HG03175 (cell line): ENCODE measurements at regions not wholly inside any gene's neighbourhood (a gene's known extent, or its start where the extent isn't known, plus 50 kb on each side); places are given as distances from the start of the nearest gene placed in this dataset.
"Not testable (repeated sequence)": the region's sequence is repeated elsewhere in the genome, so short reads cannot be mapped to it uniquely, and the experiment has no call there.

Experiments
- ATAC-seq: cut with Tn5 transposase; IDR thresholded peaks from one replicate; pipeline ENCODE4 v1.9.1; 2021; ENCODE audit warnings: mild to moderate bottlenecking, moderate library complexity; ENCODE audit not compliant: unreplicated experiment

GRCh38 chr2:17202628-17203027 is 315.6 kb downstream of the RAD51AP2 start:
- ATAC-seq: peak; percentile 83

GRCh38 chr2:17199741-17200140 is 318.5 kb downstream of the RAD51AP2 start:
- no peak for ATAC-seq

GRCh38 chr2:17196380-17196779 is 321.9 kb downstream of the RAD51AP2 start:
- no peak for ATAC-seq

- ATAC-seq: no peak
These were observed 323.2 kb downstream of the RAD51AP2 start for GRCh38 chr2:17195016-17195415.

- ATAC-seq: no peak
These were observed 324.2 kb downstream of the RAD51AP2 start for GRCh38 chr2:17194083-17194482.

- not testable (repeated sequence) for ATAC-seq
These were observed 324.8 kb downstream of the RAD51AP2 start for GRCh38 chr2:17193433-17193890.

GRCh38 chr2:17191223-17191622 is 327.0 kb downstream of the RAD51AP2 start:
- no peak for ATAC-seq

GRCh38 chr2:17190527-17190926 is 327.7 kb downstream of the RAD51AP2 start:
- ATAC-seq: no peak

- ATAC-seq: no peak
These were observed 329.5 kb downstream of the RAD51AP2 start for GRCh38 chr2:17188721-17189120.

GRCh38 chr2:17184512-17184911 is 333.7 kb downstream of the RAD51AP2 start:
- ATAC-seq: no peak

- no peak for ATAC-seq
These were observed 335.8 kb downstream of the RAD51AP2 start for GRCh38 chr2:17182399-17182798.

- ATAC-seq: no peak
These were observed 337.0 kb downstream of the RAD51AP2 start for GRCh38 chr2:17181051-17181752.

- ATAC-seq: no peak
These were observed 339.0 kb downstream of the RAD51AP2 start for GRCh38 chr2:17179145-17179808.

- ATAC-seq: no peak
These were observed 341.2 kb downstream of the RAD51AP2 start for GRCh38 chr2:17177088-17177487.

GRCh38 chr2:17171446-17172049 is 346.7 kb downstream of the RAD51AP2 start:
- peak; percentile 77 for ATAC-seq

GRCh38 chr2:17166506-17166905 is 351.7 kb downstream of the RAD51AP2 start:
- ATAC-seq: no peak

GRCh38 chr2:17164550-17164949 is 353.7 kb downstream of the RAD51AP2 start:
- ATAC-seq: no peak

GRCh38 chr2:17163638-17164037 is 354.6 kb downstream of the RAD51AP2 start:
- no peak for ATAC-seq

GRCh38 chr2:17162713-17163112 is 355.5 kb downstream of the RAD51AP2 start:
- ATAC-seq: no peak

GRCh38 chr2:17160594-17160993 is 357.6 kb downstream of the RAD51AP2 start:
- ATAC-seq: peak; percentile 84

GRCh38 chr2:17156086-17156485 is 362.2 kb downstream of the RAD51AP2 start:
- no peak for ATAC-seq

GRCh38 chr2:17149945-17150344 is 368.3 kb downstream of the RAD51AP2 start:
- no peak for ATAC-seq
